K562 (cell line): ENCODE measurements at regions not wholly inside any gene's neighbourhood (a gene's known extent, or its start where the extent isn't known, plus 50 kb on each side); places are given as distances from the start of the nearest gene placed in this dataset.

Source experiments
- DEAF1 ChIP-seq: fragments of 450-650 bp; formaldehyde crosslinking; IDR thresholded peaks from 2 replicates; pipeline ENCODE4 v1.4.0; 2020; ENCODE audit warnings: mild to moderate bottlenecking, moderate library complexity
- HES1 ChIP-seq: fragments of 450-650 bp; IDR thresholded peaks from 2 replicates; pipeline ENCODE4 v1.6.1; 2016; ENCODE audit warnings: low read depth, mild to moderate bottlenecking, moderate library complexity
- HINFP ChIP-seq: fragments of 450-650 bp; conservative IDR thresholded peaks from 2 replicates; pipeline ENCODE4 v1.6.1; 2016; ENCODE audit warnings: missing genetic modification characterization, low read depth, mild to moderate bottlenecking, control low read depth, missing compliant biosample characterization
- ID3 ChIP-seq, 2 experiments: fragments of 250-450 bp in 1 of 2; fragments of 450-650 bp in 1 of 2; sonication (Bioruptor Pico) in 1 of 2; IDR thresholded peaks; 2 replicates each; pipeline versions ENCODE4 v1.6.1 to v1.8.0; 2016 to 2021; ENCODE audit warnings: mild to moderate bottlenecking in 2 of 2, moderate library complexity in 2 of 2, missing compliant biosample characterization in 1 of 2, missing genetic modification characterization in 1 of 2
- PML ChIP-seq: IDR thresholded peaks from 2 replicates; pipeline ENCODE4 v1.6.1; 2012; ENCODE audit warnings: low read length, inconsistent platforms
- RERE ChIP-seq: sonication (generic); formaldehyde crosslinking; IDR thresholded peaks from 2 replicates; pipeline ENCODE4 v1.8.0; 2023; ENCODE audit warnings: missing genetic modification reagents, mild to moderate bottlenecking, borderline replicate concordance
- SMC3 ChIP-seq: conservative IDR thresholded peaks from 2 replicates; pipeline ENCODE4 v1.6.1; 2011; ENCODE audit warnings: low read depth, low read length, improper control_type of control experiment; ENCODE audit not compliant: insufficient read depth
- TF ChIP-seq, protein P1 (sequence below): sonication (generic); formaldehyde crosslinking; IDR thresholded peaks from 2 replicates; pipeline ENCODE4 v1.8.1; 2023; ENCODE audit warnings: mild to moderate bottlenecking, missing genetic modification reagents

DNA sequence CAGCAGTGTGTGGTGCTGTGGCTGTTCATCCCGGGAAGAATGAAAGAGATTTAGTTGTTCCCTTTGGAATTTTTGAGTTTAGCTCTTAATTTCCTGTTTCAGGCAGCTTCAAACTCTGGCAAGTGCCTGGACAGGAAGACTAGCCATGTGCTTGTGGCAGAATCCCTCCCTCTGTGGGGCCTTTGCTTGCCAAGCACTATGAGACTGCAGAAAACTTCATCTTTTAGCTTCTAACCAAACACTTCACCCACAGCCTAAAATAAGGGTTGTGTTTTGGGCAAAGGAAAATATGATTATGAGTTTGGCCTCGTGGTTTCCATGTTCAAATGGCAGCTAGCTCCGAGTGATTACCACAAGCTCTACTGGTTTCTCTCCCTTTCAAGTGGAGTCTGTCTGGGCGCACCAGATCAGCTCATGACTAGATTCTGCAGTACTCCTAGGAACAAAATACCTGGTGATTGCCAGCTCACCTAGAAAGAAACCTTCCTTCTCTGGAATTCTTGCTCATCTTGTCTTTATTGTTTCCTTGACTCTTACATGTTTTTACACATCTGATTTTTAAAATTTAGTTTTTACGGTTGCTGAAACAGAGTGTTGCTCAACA is 707.5 kb downstream of the SLITRK6 start (continued):
- TF ChIP-seq, protein P1, sequence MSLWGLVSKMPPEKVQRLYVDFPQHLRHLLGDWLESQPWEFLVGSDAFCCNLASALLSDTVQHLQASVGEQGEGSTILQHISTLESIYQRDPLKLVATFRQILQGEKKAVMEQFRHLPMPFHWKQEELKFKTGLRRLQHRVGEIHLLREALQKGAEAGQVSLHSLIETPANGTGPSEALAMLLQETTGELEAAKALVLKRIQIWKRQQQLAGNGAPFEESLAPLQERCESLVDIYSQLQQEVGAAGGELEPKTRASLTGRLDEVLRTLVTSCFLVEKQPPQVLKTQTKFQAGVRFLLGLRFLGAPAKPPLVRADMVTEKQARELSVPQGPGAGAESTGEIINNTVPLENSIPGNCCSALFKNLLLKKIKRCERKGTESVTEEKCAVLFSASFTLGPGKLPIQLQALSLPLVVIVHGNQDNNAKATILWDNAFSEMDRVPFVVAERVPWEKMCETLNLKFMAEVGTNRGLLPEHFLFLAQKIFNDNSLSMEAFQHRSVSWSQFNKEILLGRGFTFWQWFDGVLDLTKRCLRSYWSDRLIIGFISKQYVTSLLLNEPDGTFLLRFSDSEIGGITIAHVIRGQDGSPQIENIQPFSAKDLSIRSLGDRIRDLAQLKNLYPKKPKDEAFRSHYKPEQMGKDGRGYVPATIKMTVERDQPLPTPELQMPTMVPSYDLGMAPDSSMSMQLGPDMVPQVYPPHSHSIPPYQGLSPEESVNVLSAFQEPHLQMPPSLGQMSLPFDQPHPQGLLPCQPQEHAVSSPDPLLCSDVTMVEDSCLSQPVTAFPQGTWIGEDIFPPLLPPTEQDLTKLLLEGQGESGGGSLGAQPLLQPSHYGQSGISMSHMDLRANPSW: no peak
- TF ChIP-seq DEAF1 (CRISPR knock-in tag) (no peak), PML (no peak), ID3 (CRISPR knock-in tag; IDR thresholded peaks at IDR 0.05) (no peak), ID3 (tag; IDR thresholded peaks at IDR 0.05) (no peak), RERE (CRISPR knock-in tag) (no peak), HES1 (no peak), HINFP (tag) (no peak), SMC3 (no peak)
- TF ChIP-seq, all 486 proteins: peak for 0
